ENCODE measurements at regions not wholly inside any gene's neighbourhood (a gene's known extent, or its start where the extent isn't known, plus 50 kb on each side); places are given as distances from the start of the nearest gene placed in this dataset.

DNA sequence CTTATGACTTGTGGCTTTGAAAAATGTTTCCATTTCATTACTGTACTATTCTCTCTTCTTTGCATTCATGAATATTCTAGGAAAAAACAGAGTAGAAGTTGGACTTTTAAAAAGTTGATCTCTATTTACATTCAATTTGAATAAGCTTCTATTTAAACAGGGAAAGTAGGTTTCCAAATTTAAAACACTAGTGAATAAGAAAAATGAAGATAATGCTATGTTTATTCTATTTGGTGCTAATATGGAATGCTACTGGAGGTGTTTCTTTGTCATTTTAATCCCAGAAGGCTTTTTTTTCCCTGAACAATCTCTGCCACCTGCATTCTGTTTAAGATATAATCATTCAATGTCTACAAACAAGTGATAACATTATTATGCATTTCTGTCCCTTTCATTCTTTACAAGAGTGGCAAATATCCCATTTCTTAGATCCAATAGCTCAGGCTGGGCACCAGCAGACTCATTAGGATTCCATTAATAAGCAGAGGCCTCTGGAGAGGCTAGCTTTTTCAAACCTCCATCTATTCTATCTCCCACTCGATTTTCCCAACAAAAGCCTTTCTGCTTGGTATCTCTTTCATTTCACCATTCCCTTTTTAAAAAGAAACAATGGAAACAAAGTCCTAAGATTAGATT, 1001.6 kb upstream of the CDH8 start:
- DNase-seq, result peak; percentile 24

DNA sequence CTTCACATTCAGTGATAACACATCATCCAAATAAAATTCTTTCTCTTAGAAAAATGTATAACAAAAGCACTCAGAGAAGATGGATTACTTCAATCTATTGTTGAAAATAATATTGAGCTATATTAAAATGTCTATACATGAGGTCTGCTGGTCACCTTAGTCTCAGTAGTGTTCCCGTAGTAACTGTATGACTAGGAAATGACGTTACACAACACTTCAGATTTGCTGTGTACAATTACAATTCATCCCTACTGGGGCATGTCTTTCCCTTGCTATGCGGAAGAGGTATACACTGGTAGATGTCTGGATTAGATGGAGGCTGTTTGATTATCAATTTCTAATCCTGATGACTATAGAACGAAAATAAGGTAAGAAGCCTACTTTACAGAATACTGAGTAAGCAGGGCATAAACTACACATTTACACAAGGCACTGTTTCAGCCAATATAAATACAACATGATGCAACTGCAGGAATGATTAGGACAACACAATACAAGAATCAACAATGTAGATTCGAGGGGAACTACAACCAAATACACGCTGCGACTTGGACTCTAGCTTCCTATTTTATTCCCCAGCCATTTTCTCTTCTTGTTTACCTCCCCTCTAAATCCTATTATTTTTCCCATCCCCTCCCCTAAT, 982.5 kb upstream of the CDH8 start:
- no peak for DNase-seq

DNA sequence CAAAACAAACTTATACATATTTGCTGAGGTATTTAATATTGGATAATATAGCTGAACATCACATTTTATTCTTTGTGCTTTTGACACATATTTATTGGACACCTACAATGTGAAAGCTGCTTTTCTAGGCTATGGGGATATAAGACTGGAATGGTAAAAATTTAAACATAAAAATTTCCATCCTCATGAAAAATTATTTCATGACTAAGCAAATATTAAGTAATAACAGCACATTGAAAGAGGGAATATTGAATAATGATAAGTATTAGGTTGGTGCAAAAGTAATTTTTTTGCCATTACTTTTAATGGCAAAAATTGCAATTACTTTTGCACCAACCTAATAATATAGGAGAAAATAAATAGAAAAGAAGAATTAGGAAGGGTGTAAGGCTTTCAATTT, 972.5 kb upstream of the CDH8 start:
- DNase-seq, result no peak

DNA sequence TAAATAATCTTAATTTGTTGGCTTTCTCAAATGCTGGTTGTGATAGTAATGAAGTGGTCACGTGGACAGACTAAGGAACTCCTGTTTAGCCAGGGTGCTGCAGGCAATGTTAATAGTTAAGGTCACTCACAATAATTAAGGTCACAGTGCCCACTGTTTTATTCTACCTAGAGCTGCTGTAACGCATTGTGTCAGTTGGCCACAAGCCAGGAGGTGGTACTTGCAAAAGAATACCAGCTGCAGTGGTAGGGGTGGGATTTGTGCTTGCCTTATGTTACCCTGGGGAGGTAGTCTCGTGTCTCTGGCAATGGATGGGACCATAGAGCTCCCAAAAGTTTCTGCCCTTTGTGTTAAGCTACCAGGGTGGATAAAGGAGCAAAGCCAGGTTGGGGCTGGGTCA, 969.1 kb upstream of the CDH8 start:
- no peak for DNase-seq

DNA sequence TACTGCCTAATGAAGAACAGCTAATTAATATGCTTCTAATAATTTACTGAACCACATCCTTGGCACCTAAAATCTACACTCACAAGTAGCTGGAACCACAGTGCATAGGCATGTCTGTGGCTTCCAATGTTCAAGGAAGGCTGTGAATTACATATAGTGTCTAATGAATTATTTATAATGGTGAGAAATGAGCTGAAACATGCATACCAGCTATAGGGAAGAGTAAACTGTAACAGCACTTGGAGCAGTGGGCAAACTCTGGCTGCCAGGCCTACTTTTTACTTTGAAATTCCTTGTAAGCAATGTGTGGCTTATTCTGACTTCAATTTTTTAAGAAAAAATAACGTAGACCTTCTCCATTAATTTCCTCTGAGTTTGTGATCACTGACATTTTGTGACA, 953.2 kb upstream of the CDH8 start:
- no peak for DNase-seq

DNA sequence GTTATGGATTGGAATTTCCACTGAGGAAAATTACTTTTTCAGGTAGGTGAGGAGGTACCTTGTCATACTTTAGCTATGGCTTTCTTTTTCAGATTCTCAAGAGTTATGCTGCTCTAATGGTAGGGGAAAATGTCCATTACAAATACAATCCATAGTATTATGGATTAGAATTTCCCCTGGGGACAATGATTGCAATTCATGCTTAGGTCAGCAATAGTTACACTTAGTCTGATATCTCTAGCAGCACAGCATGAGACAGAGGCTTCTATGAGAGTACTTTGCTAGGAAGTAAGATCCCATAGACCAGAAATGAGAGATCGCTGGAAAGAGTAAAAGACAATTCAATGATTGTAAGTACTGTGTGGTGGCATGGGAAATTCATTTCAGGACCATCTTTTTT, 949.5 kb upstream of the CDH8 start:
- no peak for DNase-seq

DNA sequence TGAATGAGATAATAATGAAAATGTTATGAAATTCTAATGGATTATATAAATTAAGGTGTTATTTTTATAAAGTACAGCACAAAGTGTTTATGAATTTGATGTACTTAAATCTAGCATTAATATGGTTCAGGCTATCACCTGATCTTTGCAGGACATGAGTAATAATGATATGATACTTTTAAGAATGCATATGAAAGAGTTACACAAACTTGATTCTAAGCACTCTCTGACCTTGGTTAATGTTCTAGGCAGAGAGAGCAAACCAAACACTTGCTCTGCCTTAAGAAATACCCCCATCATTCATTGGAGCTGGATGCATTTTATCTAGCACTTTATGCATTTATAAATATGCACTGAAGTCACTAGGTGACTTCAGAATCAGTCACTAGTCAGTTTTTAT, 942.2 kb upstream of the CDH8 start:
- DNase-seq, result no peak

DNA sequence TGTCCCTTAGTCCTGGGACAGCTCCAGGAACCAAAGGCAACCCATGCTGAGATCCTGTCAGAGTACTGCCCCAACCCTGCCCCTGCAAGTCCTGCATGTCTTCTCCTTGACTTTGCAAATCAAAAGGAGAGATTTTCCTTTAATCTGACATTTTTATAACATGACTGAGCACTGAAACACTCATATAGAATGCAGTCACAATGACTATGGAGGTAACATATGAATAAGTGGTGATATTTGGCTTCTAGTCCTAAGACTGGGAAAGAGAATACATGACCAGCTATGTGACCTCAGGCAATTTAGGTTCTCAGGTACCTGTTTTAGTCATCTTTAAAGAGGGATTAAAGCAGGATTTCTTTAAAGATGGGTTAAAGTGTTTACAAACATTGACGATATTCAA, 941.6 kb upstream of the CDH8 start:
- DNase-seq, result no peak

DNA sequence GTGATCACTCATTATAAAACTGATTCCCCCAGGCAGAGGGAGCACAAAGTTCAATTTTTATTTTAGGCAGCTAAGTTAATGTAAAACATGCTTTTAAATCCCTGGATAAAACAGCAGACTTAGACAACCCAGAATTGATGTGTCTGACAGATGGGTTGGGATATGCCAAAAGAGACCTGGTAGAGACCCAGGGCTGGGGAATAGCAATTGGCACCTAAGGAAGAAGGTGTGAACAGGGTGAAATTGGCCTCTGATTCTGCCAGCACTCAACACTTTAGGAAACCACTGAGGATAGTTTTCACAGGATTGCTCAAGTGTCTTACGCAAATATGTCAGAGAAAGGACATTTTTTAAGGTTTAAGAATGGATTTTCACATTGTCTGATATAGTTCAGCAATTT, 938.2 kb upstream of the CDH8 start:
- no peak for DNase-seq

DNA sequence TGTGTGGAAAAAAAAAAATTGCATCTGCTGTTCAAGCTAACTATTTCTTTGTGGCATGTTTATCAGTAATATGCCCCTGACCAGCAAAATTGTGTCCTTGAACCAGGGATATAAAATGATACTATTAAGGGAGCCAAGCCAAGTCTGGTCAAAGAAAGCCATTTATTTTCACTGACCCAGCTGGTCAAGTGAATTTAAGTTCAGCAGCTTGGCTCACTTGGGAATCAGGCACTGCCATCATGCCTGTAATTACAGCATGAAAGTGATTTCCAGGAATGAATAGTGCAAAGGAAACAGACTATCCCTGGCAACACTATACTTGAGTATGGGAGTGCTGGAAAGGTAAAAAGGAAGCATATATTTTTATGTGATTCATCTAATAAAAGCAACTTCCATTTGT, 934.6 kb upstream of the CDH8 start:
- DNase-seq, result no peak

DNA sequence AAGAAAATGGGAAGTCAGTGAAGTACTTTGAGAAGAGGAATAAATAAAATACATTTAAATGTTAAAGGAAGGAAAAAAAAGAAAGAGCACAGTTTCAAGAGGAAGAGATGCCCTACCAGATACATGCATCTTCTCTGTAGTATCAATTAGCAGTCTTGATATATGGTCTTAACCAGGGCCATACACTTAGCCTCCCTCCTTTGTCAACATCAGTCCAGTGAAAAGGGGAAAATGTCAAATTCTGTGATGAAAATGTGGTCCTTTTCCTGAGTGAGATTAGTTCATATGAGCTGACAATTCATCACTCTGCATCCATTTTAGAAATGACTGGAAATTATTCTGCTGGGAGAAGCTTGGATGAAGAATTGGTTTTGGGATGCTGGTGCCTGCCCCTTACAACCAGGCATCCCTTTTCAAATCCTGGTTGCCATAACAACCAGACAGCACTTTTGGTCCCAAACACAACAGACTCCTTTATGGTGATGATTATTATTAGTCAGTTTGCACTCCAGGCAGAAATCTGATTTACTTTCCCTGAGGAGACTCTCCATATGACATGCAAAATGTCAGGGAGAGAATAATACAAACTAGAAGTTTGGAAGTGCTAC, 933.6 kb upstream of the CDH8 start:
- DNase-seq, result no peak

DNA sequence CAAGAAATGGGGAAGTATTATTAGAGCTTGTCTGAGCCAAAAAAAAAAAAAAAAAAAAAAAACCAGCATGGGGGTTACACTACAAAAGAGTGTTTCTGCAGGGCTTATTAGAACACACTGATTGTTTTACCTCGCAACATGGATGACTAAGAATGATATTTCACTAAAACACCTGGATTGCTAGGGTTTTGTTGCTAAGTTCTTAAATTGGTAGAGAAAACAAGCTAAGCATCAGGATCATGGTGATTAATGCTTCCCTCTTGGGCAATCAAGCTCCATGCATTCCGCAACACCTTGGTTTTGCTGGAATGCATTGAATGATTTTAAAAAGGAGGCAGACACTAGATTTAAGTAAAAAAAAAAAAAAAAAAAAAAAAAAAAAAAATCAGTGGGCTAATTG, 931.4 kb upstream of the CDH8 start:
- DNase-seq, result no peak

DNA sequence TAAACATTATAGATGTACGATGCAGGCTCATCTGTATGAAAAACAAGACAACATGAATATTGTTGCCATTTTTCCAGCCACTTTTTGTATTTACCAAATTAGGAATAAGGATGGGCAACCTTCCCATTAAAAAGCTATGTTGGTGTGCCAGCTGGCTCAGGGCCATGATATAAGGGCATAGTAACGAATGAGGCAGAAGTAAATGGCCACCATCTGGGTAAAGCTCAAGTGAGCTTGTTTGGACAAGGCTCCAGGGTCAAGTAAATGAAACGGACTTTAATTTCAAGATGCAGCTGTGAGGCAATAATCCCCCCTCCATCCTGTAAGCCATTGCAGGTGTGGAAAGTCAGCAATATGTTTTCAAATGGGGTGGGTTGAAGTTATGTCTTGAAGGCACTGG, 930.9 kb upstream of the CDH8 start:
- DNase-seq, result no peak

DNA sequence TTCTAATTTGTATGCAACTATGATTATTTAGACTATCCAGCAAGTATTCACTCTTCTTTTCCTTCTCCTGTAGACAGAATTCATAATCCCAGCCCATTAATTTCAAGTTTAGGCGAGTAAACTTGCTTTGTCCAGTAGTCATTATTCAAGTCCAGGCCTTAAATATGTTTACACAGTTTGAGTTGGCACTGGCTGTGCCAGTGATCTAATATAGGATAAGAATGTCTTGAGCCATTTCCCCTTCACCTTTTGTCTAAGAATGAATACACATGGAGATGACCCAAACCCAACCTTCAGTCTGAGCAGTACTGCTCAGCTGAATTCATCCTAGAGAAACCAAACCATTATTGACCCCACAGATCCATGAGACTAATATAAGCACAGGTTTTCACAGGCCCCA, 930.4 kb upstream of the CDH8 start:
- DNase-seq, result no peak

DNA sequence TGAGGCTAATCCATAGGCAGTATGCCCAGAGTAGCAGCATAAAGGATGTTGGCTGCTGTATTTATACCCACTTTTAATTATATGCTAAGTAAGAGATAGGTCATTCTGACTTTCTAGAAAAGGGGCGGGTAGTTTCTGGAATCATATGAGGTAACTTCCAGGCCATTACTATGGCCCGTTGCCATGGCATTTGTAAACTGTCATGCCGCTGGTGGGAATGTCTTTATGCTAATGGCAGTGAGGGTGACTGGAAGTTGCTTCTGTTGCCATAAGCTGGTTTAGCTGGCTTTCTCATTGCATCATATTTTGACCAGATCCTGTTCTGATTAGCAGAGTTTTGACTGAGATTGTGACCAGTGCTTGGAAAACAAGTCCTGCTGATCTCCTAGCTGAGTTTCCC, 929.6 kb upstream of the CDH8 start:
- no peak for DNase-seq

DNA sequence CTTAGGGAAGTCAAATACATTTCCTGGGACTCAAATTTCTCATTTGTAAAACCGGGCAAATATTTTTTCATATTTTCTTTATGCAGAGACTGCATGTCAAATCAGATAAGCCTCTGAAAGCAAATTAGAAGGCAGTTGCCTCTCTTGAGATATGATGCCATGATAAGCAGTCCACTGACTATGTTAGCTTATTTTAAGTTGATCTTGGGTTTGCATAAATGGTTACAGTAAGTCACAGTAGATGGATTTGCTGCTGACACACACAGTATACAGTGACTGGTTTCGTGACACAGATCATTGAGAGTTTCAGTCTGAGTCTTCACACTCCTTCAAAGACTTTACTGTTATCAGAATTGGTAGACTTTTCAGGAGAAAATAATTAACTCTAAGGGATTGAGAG, 927.6 kb upstream of the CDH8 start:
- DNase-seq, result no peak

DNA sequence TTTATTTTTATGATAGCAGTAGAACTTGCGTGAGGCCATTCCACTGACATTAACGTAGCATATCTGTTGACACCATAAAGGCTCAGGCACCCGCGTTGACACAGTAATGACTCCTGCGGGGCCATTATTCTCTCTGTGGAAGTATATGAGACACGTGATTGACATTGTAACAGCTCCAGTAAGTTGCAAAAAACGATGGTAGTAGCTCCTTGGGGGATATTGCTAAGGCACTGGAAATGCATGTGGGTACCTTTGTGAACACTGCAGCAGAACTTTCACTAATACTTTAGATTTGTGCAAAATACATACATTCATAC, 918.8 kb upstream of the CDH8 start:
- no peak for DNase-seq

DNA sequence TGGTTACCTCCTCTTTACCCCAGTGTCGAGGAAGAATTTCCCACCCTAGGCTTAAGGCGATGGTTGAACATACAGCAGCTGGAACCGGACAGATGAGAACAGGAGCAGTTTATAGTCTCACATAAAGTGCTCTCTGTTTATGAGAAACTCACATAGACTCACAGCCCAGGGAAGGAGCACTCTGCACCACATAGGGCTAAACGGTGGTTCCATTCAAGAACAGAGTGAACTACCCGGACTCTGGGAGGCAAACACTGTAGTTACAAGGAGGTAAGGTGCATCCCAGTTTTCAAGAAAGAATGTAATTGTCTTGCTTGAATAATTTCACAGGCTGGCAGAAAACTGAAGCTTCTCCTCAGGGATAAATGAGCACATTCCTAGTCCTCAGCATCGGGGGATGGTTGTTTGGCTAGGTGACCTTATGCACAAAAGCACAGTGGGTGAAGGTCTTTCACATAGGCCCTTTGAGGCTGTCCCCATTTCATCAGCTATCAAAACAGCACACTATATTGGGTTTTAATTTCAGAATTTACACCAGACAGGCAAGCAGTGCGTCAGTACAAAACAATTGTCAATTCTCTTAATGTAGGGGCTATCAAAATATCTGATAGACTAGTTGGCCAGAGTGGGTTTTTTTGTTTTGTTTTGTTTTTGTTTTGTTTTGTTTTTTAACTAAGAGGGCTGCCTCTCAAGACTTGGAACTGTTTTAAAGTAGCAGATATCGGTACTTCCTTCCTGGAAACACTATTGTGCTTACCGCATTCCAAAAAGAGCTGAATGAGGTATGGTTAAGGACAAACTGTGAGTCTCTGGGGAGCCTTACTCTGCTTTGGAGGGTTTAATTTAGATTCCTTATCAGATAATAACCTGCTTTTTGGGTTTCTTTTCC, 918.1 kb upstream of the CDH8 start:
- no peak for DNase-seq

DNA sequence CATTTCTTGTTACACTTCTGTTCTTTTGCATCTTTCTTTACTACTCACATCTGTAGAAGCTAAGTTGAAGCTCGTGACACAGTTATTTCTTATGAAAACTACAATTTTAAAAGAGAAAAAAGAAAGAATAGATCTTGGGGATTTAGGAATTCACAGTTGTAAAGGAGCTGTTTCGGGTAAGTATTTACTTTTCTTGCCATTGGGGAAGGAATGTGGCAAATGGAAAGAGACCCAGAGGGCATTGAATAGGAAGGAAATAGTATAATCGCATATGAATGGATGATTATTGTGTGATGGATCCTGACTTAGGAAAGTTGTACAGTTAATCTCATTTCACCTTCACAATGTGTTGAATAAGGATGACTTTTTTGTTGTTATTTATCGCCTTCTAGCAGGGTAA, 914.1 kb upstream of the CDH8 start:
- no peak for DNase-seq

DNA sequence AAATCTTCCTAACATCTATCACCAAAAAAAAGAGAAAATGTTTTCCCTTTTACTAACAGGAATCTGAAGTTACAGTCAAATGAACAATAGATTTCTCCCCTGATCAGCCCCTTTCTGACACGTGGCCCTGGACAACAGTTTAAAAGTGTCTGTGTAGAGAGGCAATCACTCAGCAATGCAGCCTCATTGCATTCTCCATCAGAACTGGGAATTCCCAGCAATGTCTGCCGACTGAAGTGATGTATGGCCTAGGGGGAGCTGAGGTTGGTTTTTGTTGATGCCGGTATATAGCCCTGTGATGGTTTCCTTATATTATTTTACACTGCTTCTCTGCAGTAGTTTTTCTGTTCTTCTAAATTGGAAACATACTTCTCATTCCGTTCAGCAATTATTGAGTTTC, 904.3 kb upstream of the CDH8 start:
- no peak for DNase-seq

DNA sequence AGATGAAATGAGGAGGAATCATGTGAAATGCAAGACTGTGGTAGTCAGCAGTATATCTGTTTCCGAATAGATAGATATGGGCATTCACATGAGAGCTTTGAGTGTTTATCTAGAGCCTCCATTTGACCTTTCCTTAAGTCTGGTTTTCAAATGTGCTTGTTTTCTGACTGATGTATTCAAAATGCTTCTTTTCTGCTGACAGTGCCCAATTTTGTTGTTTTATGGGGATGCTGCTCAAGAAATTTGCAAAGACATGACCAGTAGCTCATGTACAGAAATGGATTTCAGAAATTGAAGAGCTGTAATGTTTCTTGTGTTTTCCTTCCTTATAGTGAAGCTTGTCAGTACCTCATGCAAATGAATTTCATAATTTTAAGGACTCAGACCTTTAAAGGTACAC, 903.4 kb upstream of the CDH8 start:
- no peak for DNase-seq

DNA sequence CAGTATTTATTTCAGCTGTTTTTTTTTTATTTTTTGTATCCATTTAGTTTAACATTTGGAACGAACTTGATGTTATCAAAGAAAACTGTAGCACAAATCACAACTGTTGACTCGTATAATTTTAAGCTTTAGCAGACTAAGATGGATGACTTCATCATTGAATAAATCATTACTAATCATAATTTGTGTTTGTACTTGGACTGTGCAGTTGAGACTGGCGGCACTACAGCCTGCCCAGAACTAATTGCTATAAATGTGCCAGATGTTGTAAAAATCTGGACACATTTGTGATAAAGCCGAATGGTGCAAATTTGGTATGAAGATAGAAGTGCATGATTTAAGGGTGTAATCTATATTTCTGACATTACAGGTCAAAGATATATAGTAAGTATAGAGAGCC, 897.7 kb upstream of the CDH8 start:
- no peak for DNase-seq

DNA sequence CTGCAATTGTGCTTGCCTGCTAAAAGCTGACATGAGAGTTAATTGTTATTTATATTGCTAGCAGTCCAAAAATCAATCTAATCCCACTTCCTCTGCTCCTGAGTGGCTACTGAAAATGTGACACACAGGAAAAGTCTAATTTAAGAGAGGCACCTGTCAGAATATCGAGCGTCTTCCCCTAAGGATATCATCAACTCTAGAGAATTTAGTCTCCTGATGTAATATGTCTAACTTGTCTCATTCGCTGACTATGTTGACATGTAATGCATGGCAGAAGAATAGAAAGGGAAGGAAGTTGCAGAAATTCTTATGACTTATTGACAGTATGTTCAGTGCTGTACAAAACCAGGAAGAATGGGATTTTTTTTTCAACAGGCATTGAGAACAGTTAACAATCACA, 893.4 kb upstream of the CDH8 start:
- DNase-seq, result no peak

DNA sequence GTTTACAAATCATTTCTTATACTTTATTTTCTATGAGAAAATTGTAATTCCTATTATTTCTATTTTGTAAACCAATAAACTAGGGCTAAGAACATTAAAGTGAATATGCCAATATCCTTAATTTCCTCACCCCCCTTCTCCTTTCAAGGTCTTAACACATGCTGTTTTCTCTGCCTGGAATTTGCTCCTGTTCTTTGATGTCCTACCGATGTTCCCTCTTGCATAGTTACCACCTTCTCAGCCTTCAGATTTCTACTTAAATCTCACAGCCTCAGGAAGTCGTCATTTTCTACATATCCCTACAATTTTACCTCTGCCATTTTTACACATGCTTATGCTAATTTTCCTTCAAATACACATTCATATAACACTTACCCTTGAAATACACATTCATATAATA, 890.9 kb upstream of the CDH8 start:
- DNase-seq, result no peak
